GM13977 (cell line): ENCODE measurements at regions not wholly inside any gene's neighbourhood (a gene's known extent, or its start where the extent isn't known, plus 50 kb on each side); places are given as distances from the start of the nearest gene placed in this dataset.

ENCODE experiments used
- DNase-seq: peaks from one replicate; pipeline ENCODE4 v3.0.0; 2012; ENCODE audit warnings: low spot score
- CTCF ChIP-seq: IDR thresholded peaks from 2 replicates; pipeline ENCODE4 v1.5.1; 2012; ENCODE audit warnings: mild to moderate bottlenecking, control low read depth; ENCODE audit not compliant: insufficient read depth; ENCODE audit errors: extremely low read depth, missing control alignments
- in situ Hi-C: fragments of 300-500 bp; cut with MboI; formaldehyde crosslinking; loops from one replicate; pipeline ENCODE4 v1.12.0; 2022; ENCODE audit warnings: low sequenced_read_pairs, low pct_unique_long_range_greater_than_20kb, mixed read lengths, inconsistent platforms; ENCODE audit not compliant: unreplicated experiment

- no peak for DNase-seq
- in situ Hi-C loops = no loop called here
- no peak for TF ChIP-seq CTCF
Observed at GRCh38 chr2:129103936-129104878, 785.5 kb upstream of the HS6ST1 start.

- TF ChIP-seq CTCF = no peak
- in situ Hi-C loops = no loop called here
- DNase-seq = no peak
Observed at GRCh38 chr2:129112181-129112580, 793.5 kb upstream of the HS6ST1 start.

- DNase-seq = no peak
- in situ Hi-C loops = no loop called here
- no peak for TF ChIP-seq CTCF
Observed at GRCh38 chr2:129113776-129114175, 795.1 kb upstream of the HS6ST1 start.

GRCh38 chr2:129117434-129117833 lies 798.8 kb upstream of the HS6ST1 start:
- TF ChIP-seq CTCF = no peak
- in situ Hi-C loops = no loop called here
- no peak for DNase-seq

- in situ Hi-C loops = no loop called here
- no peak for DNase-seq
- no peak for TF ChIP-seq CTCF
Observed at GRCh38 chr2:129118296-129118695, 799.6 kb upstream of the HS6ST1 start.

- TF ChIP-seq CTCF = no peak
- in situ Hi-C loops = no loop called here
Observed at GRCh38 chr2:129129087-129129486, 810.4 kb upstream of the HS6ST1 start.

More at GRCh38 chr2:129129087-129129486, 810.4 kb upstream of the HS6ST1 start:
- no peak for DNase-seq
